IPS-20b (cell line): ENCODE measurements at regions not wholly inside any gene's neighbourhood (a gene's known extent, or its start where the extent isn't known, plus 50 kb on each side); places are given as distances from the start of the nearest gene placed in this dataset.

Source experiments
- H3K27ac ChIP-seq: one replicate; pipeline ENCODE4 v1.5.1; 2013; ENCODE audit warnings: low read length
- H3K27me3 ChIP-seq: 2 replicates; pipeline ENCODE4 v1.6.1; 2013; ENCODE audit warnings: mild to moderate bottlenecking, low read length, inconsistent platforms; ENCODE audit not compliant: insufficient read depth
- H3K36me3 ChIP-seq: 2 replicates; pipeline ENCODE4 v1.6.1; 2013; ENCODE audit warnings: low read depth, mild to moderate bottlenecking, inconsistent platforms, low read length, moderate library complexity; ENCODE audit not compliant: insufficient read depth
- H3K4me1 ChIP-seq: 2 replicates; pipeline ENCODE4 v1.6.1; 2013; ENCODE audit warnings: mild to moderate bottlenecking, control low read depth, inconsistent platforms, low read length, moderate library complexity; ENCODE audit not compliant: insufficient read depth
- H3K4me3 ChIP-seq: 2 replicates; pipeline ENCODE4 v1.5.1; 2013; ENCODE audit warnings: mild to moderate bottlenecking, low read length, inconsistent platforms
- H3K9ac ChIP-seq: 2 replicates; pipeline ENCODE4 v1.6.1; 2013; ENCODE audit warnings: low read depth, mild to moderate bottlenecking, inconsistent platforms, low read length, moderate library complexity
- H3K9me3 ChIP-seq: 2 replicates; pipeline ENCODE4 v1.6.1; 2013; ENCODE audit warnings: mild to moderate bottlenecking, low read depth, low read length, inconsistent platforms; ENCODE audit not compliant: insufficient read depth

DNA sequence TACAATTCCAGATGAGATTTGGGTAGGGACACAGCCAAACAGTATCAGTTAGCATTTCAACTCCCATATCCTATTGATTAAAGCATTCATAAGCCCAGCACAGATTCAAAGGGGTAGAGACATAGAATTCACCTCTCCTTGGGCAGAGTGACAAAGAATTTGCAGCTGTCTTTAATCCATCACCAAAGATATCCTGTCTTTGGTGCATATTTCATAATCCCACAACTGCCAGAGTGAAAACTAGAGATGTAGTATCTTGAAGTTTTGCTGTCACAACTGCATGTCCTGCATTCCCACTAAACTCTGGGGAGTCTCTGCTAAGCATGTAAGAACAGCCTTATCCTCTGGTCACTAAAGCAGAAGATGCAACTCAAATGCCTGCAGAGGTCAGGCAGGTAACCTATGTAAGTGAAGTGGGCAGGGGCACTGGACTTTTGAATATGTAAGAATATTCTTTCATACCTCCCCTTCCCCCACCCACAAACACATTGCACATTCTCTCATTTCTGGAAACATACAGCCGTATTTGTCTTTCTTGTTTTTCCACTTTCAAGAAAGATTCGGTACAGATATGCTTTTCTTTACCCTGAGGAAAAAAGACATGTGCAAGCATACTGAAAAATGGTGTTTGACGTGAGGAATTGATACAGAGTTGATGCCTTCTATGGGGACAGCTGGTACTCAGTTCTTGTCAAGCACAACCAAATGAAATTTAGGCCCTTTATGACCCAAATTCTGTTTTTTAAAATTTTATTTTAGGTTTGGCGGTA lies 283.1 kb downstream of the SP3 start:
- Histone ChIP-seq H3K9me3 (no peaks in the 10 kb centered on the region), H3K9ac (no peak overlapping the region), H3K4me1 (no peaks in the 10 kb centered on the region), H3K36me3 (no peaks in the 10 kb centered on the region), H3K4me3 (no peak overlapping the region), H3K27ac (no peak overlapping the region), H3K27me3 (no peaks in the 10 kb centered on the region)

DNA sequence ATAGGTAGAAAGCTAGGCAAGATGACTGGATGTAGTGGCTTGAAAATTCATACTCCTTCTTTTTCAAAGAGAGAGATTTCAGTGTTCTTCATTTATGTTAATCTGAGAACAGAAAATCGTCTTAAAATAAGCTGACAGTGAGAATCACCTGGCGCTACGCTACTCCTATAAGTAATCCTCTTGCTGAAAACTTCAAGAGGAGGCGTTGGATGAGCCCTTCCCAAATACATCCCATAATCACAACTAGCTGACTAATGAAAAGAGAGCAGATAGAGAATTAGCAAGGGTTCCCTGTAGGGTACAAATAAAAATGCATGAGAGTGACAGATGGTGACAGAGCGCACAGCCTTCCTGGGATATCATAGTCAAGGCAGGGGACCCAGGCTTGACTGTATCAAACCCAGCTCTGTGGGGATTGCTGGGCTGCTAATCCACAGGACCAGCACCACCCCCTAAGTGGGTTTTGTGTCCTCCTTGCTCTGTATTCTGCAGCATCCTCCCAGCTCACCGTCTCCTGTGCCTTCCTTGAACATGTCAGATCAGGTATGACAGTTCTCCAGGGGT lies 280.2 kb downstream of the SP3 start:
- Histone ChIP-seq H3K4me3 (no peak overlapping the region), H3K9ac (no peak overlapping the region), H3K4me1 (no peaks in the 10 kb centered on the region), H3K9me3 (no peaks in the 10 kb centered on the region), H3K27me3 (no peaks in the 10 kb centered on the region), H3K27ac (no peak overlapping the region), H3K36me3 (no peaks in the 10 kb centered on the region)

DNA sequence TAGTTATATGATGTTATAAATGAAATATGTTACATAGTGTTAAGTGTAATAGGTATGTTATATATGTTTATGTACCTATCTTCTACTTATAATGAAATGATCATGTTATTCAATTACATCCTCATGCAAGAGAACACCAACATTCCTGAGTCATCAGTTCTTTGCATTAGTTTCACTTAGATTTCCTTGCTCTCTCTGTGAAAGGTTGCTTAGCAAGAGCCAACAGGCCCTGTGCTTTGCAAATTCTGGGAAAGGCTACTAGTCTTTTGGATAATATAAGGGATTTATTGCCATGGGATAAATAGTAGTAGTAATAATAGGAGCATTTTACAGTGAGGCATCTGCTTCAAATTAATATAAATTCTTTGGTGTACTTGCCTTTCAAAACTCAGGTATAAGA lies 274.8 kb downstream of the SP3 start:
- H3K4me1 ChIP-seq = no peaks in the 10 kb centered on the region
- H3K4me3 ChIP-seq = no peak overlapping the region
- no peaks in the 10 kb centered on the region for H3K9me3 ChIP-seq

GRCh38 chr2:173692068-173692467 lies 273.1 kb downstream of the SP3 start:
- H3K4me1 ChIP-seq = no peaks in the 10 kb centered on the region
- no peaks in the 10 kb centered on the region for H3K9me3 ChIP-seq
- H3K36me3 ChIP-seq = no peaks in the 10 kb centered on the region
- no peak overlapping the region for H3K4me3 ChIP-seq
- no peak overlapping the region for H3K27ac ChIP-seq
- H3K27me3 ChIP-seq = no peaks in the 10 kb centered on the region
- H3K9ac ChIP-seq = no peak overlapping the region

More for the DNA sequence above, 274.8 kb downstream of the SP3 start:
- no peaks in the 10 kb centered on the region for H3K27me3 ChIP-seq
- no peak overlapping the region for H3K27ac ChIP-seq
- no peaks in the 10 kb centered on the region for H3K36me3 ChIP-seq
- H3K9ac ChIP-seq = no peak overlapping the region

DNA sequence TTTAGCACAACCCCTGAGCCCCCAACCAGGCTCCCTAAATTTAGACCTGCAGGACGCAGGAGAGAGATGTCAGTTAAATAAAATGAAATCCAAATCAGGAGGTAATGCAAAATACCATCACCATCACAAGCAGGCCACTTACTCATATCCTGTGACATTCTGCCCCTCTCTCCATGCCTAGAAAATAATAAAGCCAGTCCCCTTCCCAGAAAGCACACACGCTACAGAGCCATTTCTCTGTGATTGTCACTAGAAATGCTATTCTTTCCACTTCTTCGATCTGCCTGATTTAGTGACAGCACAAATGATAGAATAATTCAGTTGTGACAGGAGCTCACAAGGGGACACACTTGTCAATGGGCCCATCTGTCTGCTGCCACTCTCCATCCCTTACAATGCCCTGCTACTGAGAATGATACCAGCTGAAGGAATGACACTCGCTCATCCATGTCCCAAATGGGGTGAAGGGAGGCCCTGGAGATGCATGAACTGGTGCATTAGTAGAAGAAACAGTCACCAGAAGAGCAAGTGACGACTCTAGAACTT lies 272.1 kb downstream of the SP3 start:
- Histone ChIP-seq H3K36me3 (no peaks in the 10 kb centered on the region), H3K9ac (no peak overlapping the region), H3K27me3 (no peaks in the 10 kb centered on the region), H3K9me3 (no peaks in the 10 kb centered on the region; the same call in 1 of the 2 replicates), H3K27ac (no peak overlapping the region), H3K4me1 (no peaks in the 10 kb centered on the region), H3K4me3 (no peak overlapping the region)

- no peaks in the 10 kb centered on the region for H3K4me1 ChIP-seq
- H3K9me3 ChIP-seq = no peaks in the 10 kb centered on the region; the same call in 1 of the 2 replicates
- no peaks in the 10 kb centered on the region for H3K27me3 ChIP-seq
- no peak overlapping the region for H3K27ac ChIP-seq
- H3K36me3 ChIP-seq = no peaks in the 10 kb centered on the region
- H3K9ac ChIP-seq = no peak overlapping the region
- H3K4me3 ChIP-seq = no peak overlapping the region
These were observed 268.9 kb downstream of the SP3 start for GRCh38 chr2:173696274-173696673.

DNA sequence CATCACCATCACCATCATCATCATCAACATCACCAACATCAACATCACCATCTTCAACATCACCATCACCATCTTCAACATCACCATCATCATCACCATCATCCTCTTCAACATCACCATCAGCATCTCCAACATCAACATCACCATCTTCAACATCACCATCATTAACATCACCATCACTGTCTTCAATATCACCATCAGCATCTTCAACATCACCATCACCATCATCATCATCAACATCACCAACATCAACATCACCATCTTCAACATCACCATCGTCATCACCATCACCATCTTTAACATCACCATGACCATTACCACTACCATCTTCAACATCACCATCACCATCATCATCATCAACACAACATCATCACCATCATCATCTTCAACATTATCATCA lies 267.2 kb downstream of the SP3 start:
- Histone ChIP-seq H3K27me3 (no peaks in the 10 kb centered on the region), H3K27ac (no peak overlapping the region), H3K4me3 (no peak overlapping the region), H3K9ac (no peak overlapping the region), H3K4me1 (no peaks in the 10 kb centered on the region), H3K9me3 (no peaks in the 10 kb centered on the region; the same call in 1 of the 2 replicates), H3K36me3 (no peaks in the 10 kb centered on the region)

DNA sequence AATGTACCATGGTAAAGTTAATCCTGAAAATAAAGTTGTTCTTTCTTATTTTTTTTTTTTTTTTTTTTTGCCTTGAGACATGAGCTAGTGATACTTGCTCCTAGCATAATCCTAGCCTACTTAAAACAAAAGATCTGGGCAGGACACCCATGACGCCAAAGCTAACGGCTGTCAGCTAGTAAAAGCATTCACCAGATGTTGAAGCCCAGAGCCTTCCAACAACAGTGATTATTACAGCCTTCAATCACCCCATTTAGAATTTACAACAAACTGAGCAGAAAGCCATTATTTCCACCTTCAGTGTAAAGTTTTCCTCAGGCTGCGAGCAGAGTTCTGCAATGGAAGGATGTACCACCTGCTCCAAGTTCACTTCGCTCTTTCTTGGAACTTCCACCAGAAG lies 259.5 kb downstream of the SP3 start:
- no peak overlapping the region for H3K27ac ChIP-seq
- H3K9me3 ChIP-seq = no peaks in the 10 kb centered on the region
- no peaks in the 10 kb centered on the region for H3K27me3 ChIP-seq
- no peaks in the 10 kb centered on the region for H3K4me1 ChIP-seq
- H3K36me3 ChIP-seq = no peaks in the 10 kb centered on the region
- no peak overlapping the region for H3K4me3 ChIP-seq
- no peak overlapping the region for H3K9ac ChIP-seq

DNA sequence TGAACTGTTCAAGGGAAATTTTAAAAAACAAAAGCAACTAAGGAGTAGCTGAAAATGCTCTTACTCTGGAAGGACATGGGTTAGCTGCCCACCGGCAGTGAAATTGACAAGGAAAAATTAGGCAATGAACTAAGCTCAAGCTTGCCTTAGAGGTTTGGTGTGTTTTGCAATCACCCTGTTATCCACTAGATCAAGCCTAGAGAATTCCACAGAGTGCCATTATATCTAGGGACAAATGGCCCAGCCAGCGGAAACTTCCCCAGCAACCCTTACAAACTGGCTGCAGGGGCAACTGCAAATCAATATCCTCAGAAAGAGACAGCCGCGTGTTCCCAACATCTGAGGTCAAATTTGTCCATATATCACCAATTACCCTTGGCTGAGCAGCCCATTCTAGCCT lies 258.2 kb downstream of the SP3 start:
- no peaks in the 10 kb centered on the region for H3K36me3 ChIP-seq
- no peak overlapping the region for H3K4me3 ChIP-seq
- H3K27ac ChIP-seq = no peak overlapping the region
- no peaks in the 10 kb centered on the region for H3K27me3 ChIP-seq
- H3K9ac ChIP-seq = no peak overlapping the region
- no peaks in the 10 kb centered on the region for H3K9me3 ChIP-seq
- no peaks in the 10 kb centered on the region for H3K4me1 ChIP-seq

GRCh38 chr2:173708806-173709205 lies 256.4 kb downstream of the SP3 start:
- H3K4me1 ChIP-seq = no peaks in the 10 kb centered on the region
- no peak overlapping the region for H3K27ac ChIP-seq
- no peaks in the 10 kb centered on the region for H3K9me3 ChIP-seq
- no peaks in the 10 kb centered on the region for H3K27me3 ChIP-seq
- no peak overlapping the region for H3K9ac ChIP-seq
- H3K4me3 ChIP-seq = no peak overlapping the region
- no peaks in the 10 kb centered on the region for H3K36me3 ChIP-seq

GRCh38 chr2:173711816-173712215 lies 253.4 kb downstream of the SP3 start:
- Histone ChIP-seq H3K27ac (no peak overlapping the region), H3K9me3 (no peaks in the 10 kb centered on the region), H3K27me3 (no peaks in the 10 kb centered on the region), H3K9ac (no peak overlapping the region), H3K4me1 (no peaks in the 10 kb centered on the region), H3K4me3 (no peak overlapping the region), H3K36me3 (no peaks in the 10 kb centered on the region)

GRCh38 chr2:173713904-173714555 lies 251.1 kb downstream of the SP3 start:
- H3K9ac ChIP-seq = no peak overlapping the region
- no peaks in the 10 kb centered on the region for H3K36me3 ChIP-seq
- no peak overlapping the region for H3K27ac ChIP-seq
- H3K27me3 ChIP-seq = no peaks in the 10 kb centered on the region
- H3K9me3 ChIP-seq = no peaks in the 10 kb centered on the region
- H3K4me3 ChIP-seq = no peak overlapping the region
- H3K4me1 ChIP-seq = no peaks in the 10 kb centered on the region
